ENCODE measurements at regions not wholly inside any gene's neighbourhood (a gene's known extent, or its start where the extent isn't known, plus 50 kb on each side); places are given as distances from the start of the nearest gene placed in this dataset.

GRCh38 chr20:63115651-63116411 is 100.1 kb downstream of the YTHDF1 start:
- DNase-seq = no peak

DNA sequence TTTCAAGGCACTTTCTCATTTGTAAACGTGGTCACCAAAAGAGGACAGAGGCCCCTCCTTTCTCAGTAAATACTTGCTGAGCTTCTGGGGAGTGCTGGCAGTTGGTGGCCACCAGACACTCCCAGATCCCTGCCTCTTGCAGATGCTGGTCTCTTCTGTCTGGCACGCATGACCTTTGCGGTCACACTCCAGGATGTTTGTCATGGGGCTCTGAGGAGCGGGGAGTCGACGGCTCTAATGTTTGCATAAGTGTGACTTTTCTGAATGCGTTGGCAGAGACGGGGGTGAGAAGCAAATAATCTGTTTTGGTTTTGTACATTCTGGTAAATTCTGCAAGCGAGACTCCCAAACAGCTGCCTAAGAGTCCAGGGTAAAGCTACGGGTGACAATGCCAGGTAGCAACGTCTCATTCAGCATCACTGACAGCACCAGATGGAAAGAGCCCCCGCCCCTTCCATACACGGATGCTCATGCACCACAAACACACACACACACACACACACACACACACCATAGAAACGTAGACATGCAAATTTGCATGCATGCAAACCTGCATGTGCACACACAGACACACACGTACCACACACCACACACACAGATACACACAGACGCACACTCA is 101.1 kb downstream of the YTHDF1 start:
- no peak for DNase-seq

DNA sequence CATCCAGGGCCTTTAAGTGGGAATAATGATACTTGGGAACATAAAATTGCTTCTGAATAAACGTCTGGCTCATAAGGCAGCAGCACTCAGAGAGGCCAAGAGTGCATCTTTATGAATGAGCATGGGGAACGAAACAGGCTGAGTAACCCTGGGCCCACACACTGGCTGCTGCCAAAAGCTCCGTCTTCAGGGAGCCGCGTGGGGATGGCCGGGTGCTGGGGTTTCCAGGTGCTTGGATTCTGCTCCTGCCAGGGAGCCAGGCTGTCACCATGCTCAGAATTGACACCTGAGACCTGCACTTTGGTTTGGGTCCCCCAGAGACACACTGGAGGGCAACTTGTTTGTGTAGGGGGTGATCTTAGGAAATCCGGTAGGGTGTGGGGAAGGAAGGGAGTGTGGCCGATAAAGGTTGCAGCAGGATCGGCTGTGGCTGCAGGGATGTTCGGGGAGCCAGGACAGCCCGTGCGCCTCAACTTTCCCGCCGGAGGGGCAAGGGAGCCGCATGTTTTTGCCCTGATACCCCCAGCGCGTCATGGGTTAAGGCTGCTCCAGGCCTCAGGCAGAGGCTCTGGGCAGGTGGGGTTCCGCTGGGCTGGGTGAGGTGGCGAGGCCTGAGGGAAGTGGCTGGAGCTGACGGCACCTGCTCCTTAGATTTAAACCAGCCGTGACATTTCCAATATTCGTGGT is 101.8 kb downstream of the YTHDF1 start:
- DNase-seq = no peak

GRCh38 chr20:63112491-63113219 is 103.3 kb downstream of the YTHDF1 start:
- DNase-seq = no peak

GRCh38 chr20:63108247-63108646 is 101.5 kb upstream of the BHLHE23 start:
- DNase-seq = no peak

- no peak for DNase-seq
These were observed 100.9 kb upstream of the BHLHE23 start for GRCh38 chr20:63107449-63108200.

DNA sequence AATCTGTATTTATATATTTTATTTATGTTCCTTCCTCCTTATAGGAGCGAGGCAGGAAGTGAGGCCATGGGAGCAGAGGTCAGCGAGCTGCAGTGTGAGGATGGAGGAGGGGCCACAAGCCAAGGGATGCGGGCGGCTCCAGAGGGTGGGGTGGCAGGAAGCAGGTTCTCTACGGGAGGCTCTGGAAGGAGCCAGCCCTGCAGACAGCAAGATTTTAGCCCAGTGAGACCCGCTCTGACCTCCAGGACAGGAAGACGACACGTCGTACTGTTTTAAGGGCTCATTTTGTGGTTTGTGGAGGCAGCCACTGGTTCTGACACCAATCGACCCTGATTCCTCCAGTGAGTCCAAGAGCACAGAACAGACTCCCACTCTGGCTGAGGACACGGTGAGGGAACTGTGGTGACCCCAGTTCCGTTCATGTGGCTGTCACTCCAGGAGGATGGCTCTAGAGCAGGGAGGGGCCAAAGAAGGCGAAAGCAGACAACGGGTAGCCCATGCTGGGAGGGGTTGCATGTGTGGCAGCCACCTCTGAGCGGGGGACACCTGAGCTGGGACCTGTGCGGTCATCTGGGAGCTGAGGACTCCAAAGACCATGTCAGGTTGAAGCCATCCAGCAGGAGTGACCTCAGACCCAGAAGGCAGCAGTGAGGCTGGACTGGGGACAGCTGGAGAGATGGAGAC is 100.1 kb upstream of the BHLHE23 start:
- no peak for DNase-seq

DNA sequence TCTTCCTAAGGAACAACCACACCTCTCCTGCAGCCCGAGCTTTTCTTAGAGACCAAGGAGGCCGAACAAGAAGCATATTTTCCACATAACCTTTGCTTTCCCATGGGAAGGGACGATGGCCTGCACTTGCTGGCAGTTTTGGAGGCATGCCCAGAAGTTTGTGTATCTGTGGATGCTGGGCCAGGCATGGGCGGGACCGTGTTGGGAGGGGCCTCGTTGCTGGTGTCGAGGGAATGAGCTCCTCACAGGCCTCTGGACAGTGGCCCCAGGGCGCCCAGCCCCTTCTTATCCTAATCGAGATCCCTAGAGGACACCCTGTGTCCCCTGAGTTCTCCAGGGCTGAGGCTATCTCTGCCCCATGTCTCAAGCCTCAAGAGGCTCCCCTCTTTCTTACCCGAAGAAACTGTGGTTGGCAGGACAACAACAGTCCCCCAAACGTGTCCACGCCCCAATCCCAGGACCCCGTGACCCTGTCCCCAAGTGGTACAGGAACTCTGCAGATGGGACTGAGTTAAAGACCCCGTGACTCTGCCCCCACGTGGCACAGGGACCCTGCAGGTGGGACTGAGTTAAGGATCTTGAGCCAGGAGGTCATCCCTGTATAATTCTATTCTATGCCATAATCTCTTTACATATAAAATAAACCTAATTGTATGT is 99.5 kb upstream of the BHLHE23 start:
- DNase-seq = no peak

- DNase-seq = no peak
These were observed 98.7 kb upstream of the BHLHE23 start for GRCh38 chr20:63105211-63106107.

DNA sequence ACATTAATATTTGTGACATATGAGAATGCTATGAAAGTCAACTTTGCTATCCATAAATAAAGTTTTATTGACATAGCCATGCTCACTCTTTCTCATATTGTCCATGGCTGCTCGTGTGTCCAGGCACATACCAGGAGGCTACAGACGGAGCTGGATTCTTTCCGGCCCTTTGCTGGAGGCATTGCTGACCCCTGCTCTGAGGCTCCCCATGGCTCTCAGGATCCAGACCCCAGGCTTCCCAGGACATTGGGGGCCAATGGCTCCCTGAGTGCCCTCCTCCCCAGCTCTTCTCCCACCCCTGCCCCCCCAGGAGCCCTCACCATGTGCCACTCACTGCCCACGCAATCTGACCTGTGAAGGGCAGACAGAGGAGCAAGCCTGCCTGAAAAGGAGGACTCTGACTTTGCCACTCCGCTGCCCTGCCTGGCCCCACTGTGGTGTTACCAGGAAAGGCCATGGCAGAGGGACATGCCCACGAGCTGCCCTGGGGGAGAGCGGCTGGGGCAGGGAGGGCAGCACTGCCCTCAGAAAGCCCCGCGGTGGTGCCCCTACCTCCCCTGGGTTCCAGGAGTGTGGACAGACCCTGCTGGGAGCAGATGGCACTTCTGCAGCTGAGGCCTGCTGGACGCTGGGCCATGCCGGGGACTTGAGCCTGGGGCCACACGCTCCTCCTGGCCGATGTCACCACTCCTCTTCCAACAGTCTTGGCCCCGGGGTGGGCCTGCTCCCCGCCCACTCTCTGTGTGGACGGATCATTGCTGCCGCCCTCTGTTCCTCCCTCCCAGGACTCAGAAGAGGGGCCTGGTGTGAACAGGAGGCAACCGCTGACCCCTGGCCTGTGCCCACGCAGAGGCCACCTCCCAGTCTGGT is 97.8 kb upstream of the BHLHE23 start:
- no peak for DNase-seq

DNA sequence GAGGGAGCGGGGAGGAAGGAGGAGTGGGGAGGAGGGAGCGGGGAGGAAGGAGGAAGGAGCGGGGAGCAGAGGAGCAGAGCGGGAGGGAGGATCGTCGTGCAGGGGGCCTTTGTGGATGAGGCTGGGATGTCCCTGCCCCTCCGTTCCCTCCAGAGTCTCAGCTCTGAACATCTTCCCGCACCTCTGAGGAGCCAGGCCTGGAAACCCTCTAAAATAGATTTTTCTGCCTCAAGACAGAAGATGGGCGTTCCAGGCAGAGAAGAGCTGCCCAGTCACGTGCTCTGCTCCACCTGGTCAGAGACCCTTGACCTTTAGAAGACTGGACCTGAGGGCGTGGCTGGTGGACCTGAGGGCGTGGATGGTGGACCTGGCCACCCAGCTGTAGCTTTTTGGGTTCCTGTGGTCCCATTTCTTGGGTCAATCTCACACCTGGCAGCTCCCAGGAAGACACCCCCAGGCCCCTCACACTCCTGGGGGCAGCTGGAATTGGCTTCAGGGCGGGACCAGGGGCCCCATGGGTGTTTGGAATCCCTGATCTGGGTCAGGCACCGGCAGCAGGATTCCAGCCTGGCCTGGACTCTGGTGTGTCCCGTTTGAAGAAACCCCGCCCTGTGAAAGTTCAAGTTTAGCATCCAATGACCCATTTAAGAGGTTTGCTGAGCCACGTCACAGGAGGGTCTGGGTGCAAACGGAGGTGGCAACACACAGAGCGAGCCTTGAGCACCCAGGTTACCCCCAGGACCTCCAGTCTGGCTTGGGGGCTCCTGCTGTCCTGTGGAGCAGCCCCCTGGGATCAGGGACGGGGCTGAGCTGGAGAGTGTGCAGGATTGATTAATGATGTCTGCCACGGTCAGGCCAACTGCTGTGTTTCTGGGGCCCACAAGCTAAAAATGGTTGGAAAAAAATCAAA is 96.9 kb upstream of the BHLHE23 start:
- peak in 1 of 2 donors; percentile 4 for DNase-seq

DNA sequence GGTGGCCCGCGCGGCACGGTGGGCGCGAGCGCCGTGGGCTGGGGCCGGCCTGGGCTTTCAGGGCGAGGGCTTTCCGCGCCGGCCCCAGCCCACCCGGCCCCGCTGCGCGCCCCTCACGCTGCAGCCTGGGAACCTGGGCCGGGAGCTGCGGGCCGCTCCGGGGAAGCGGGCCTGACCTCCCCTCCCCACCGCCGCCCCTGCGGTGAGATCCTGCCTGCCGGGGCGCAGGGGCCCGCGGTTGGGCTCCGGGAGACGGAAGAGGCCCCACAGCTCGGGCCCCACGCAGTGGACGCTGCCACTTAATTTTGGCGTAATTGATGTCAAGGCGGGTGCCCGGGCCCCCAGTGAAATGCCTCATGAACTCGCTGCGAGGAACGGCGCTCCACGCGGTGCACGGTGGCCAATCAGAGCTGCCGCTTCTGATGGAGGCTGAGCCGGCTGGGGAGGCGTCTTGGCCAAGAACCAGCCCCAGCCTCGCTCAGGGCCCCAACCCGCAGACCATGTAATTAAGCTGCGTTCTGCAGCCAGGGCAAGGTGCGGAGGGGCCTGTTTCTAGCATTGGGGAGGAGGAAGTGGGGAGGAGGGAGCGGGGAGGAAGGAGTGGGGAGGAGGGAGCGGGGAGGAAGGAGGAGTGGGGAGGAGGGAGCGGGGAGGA is 96.1 kb upstream of the BHLHE23 start:
- DNase-seq = peak; percentile 70 to 73

- DNase-seq = peak; percentile 59 to 66
These were observed 95.3 kb upstream of the BHLHE23 start for GRCh38 chr20:63101781-63102720.

GRCh38 chr20:63100926-63101699 is 94.3 kb upstream of the BHLHE23 start:
- peak in 1 of 2 donors; percentile 9 for DNase-seq

DNA sequence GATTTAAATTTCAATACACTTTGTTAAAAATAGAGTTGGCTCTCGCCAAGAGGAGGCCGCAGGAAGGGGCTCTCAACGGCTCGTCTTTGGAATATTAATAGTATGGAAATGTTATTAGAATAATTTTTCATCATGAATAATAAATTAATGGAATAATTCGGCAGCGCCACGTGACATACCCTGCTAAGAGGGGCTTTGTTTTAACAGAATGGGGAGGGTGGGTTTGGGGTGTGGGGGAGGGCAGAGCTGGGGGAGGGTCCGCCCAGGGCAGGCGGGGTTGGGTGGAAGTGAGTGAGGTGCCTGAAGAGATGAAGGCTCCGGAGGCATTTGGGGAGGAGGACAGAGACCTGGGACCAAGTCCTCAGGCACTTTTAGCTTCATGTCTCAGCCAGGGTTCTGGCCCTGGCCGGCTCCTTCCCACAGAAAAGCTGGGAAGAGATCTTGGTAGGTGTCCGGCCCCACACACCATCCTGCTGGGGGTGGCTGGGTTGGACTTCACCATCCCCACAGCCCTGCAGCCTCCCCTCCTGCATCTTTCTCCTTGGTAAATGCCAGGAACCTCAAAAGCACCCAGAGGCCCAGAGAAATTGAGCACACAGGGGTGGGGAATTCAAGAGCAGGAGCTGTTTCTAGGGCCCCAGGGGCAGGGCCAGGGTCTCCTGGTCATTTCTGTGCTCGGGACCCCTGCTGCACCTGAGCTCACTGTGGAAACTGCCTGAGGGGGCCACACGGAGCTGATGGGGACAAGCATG is 93.6 kb upstream of the BHLHE23 start:
- no peak for DNase-seq
